Neural cell (in vitro differentiated cells): ENCODE measurements at regions not wholly inside any gene's neighbourhood (a gene's known extent, or its start where the extent isn't known, plus 50 kb on each side); places are given as distances from the start of the nearest gene placed in this dataset.

Experiments used
- H2AFZ ChIP-seq: fragments of 200-600, 300-800 bp; sonication (generic), shearing (Covaris generic); 2 replicates; pipeline ENCODE4 v1.6.0; 2014; ENCODE audit warnings: low read depth, mild to moderate bottlenecking, antibody characterized with exemption, low read length, moderate library complexity
- H3F3A ChIP-seq: fragments of 200-600 bp; shearing (Covaris generic); 2 replicates; pipeline ENCODE4 v1.6.1; 2016; ENCODE audit warnings: mild to moderate bottlenecking, moderate library complexity, mixed read lengths, antibody characterized with exemption, low read length; ENCODE audit not compliant: insufficient read depth, poor library complexity, severe bottlenecking
- H3K27ac ChIP-seq: fragments of 200-600, 300-800 bp; sonication (generic), shearing (Covaris generic); 2 replicates; pipeline ENCODE4 v1.5.1; 2014; ENCODE audit warnings: mild to moderate bottlenecking, low read length, moderate library complexity
- H3K27me3 ChIP-seq: fragments of 300-800, 200-600 bp; sonication (generic), shearing (Covaris generic); 2 replicates; pipeline ENCODE4 v1.6.0; 2014; ENCODE audit warnings: mild to moderate bottlenecking, low read depth, low read length, moderate library complexity; ENCODE audit not compliant: insufficient read depth
- H3K36me3 ChIP-seq: fragments of 300-800, 200-600 bp; sonication (generic), shearing (Covaris generic); 2 replicates; pipeline ENCODE4 v1.5.1; 2014; ENCODE audit warnings: mild to moderate bottlenecking, antibody characterized with exemption, low read length, moderate library complexity; ENCODE audit not compliant: insufficient read depth
- H3K4me2 ChIP-seq: fragments of 300-800, 200-600 bp; sonication (generic), shearing (Covaris generic); 2 replicates; pipeline ENCODE4 v1.6.0; 2014; ENCODE audit warnings: mild to moderate bottlenecking, low read length
- H3K4me3 ChIP-seq: fragments of 300-800, 200-600 bp; sonication (generic), shearing (Covaris generic); 2 replicates; pipeline ENCODE4 v1.5.1; 2014; ENCODE audit warnings: mild to moderate bottlenecking, low read length, moderate library complexity
- H3K79me2 ChIP-seq: fragments of 200-600 bp; shearing (Covaris generic); replicated peaks from 2 replicates; pipeline ENCODE4 v1.6.0; 2014; ENCODE audit warnings: mild to moderate bottlenecking, low read length, moderate library complexity; ENCODE audit not compliant: insufficient read depth
- H3K9ac ChIP-seq: fragments of 300-800, 200-600 bp; sonication (generic), shearing (Covaris generic); 2 replicates; pipeline ENCODE4 v1.6.1; 2016; ENCODE audit warnings: mild to moderate bottlenecking, low read length, mixed read lengths
- H3K9me2 ChIP-seq: fragments of 200-600 bp; shearing (Covaris generic); 2 replicates; pipeline ENCODE4 v1.6.1; 2016; ENCODE audit warnings: mild to moderate bottlenecking, low read length, mixed read lengths; ENCODE audit not compliant: insufficient read depth
- H3K9me3 ChIP-seq: fragments of 200-600, 300-800 bp; sonication (generic), shearing (Covaris generic); 2 replicates; pipeline ENCODE4 v1.6.1; 2016; ENCODE audit warnings: mild to moderate bottlenecking, mixed run types, low read length, moderate library complexity, mixed read lengths
- H4K20me1 ChIP-seq: fragments of 200-600 bp; shearing (Covaris generic); 2 replicates; pipeline ENCODE4 v1.6.1; 2016; ENCODE audit warnings: mild to moderate bottlenecking, mixed run types; ENCODE audit not compliant: insufficient read depth
- CTCF ChIP-seq: fragments of 450-650 bp; IDR thresholded peaks from 2 replicates; pipeline ENCODE4 v1.5.1; 2014; ENCODE audit warnings: antibody characterized with exemption, mild to moderate bottlenecking, moderate library complexity; ENCODE audit not compliant: poor library complexity, severe bottlenecking
- EP300 ChIP-seq: fragments of 450-650 bp; conservative IDR thresholded peaks from 2 replicates; pipeline ENCODE4 v1.6.1; 2014; ENCODE audit warnings: antibody characterized with exemption, mild to moderate bottlenecking, moderate library complexity; ENCODE audit not compliant: poor library complexity, severe bottlenecking
- EZH2 ChIP-seq: fragments of 200-600, 300-800 bp; shearing (Covaris generic), sonication (generic); IDR thresholded peaks from 2 replicates; pipeline ENCODE4 v1.6.1; 2014; ENCODE audit warnings: antibody characterized with exemption, low read length, borderline replicate concordance, mild to moderate bottlenecking; ENCODE audit not compliant: insufficient read depth, poor library complexity, severe bottlenecking
- MXI1 ChIP-seq: fragments of 450-650 bp; conservative IDR thresholded peaks from 2 replicates; pipeline ENCODE4 v1.6.1; 2014; ENCODE audit warnings: antibody characterized with exemption, mild to moderate bottlenecking; ENCODE audit not compliant: poor library complexity, severe bottlenecking
- POLR2AphosphoS5 ChIP-seq: IDR thresholded peaks from 2 replicates; pipeline ENCODE4 v1.6.1; 2012
- RAD21 ChIP-seq: fragments of 450-650 bp; conservative IDR thresholded peaks from 2 replicates; pipeline ENCODE4 v1.6.1; 2014; ENCODE audit warnings: antibody characterized with exemption, mild to moderate bottlenecking, moderate library complexity
- SMC3 ChIP-seq: fragments of 450-650 bp; conservative IDR thresholded peaks from 2 replicates; pipeline ENCODE4 v1.6.1; 2014; ENCODE audit warnings: antibody characterized with exemption, mild to moderate bottlenecking, moderate library complexity; ENCODE audit not compliant: poor library complexity
- TAF1 ChIP-seq: IDR thresholded peaks from 2 replicates; pipeline ENCODE4 v1.6.1; 2012; ENCODE audit warnings: low read depth
- TF ChIP-seq, protein P1 (sequence below): IDR thresholded peaks from 2 replicates; pipeline ENCODE4 v1.6.1; 2012; ENCODE audit warnings: borderline replicate concordance

DNA sequence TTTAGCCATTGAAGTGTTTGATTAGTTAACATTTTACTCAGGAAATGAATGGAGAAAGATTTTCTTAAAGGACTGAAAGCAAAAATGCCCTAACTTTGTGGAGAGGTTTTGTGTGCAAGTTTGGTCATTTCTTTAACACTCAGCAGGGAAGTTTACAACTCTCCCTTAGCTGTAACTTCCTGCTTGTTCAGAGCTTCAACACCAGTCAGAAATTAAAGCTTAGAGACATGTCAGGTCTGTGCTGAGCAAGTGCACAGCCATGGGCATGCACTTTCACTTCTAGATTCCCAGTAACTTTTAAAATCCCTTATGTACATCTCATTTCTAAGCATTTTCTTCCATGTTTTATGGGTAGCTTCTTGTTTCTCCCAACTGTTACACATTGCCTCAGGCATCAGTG is 326.0 kb downstream of the ACTRT1 start:
- H2AFZ ChIP-seq, result no peak overlapping the region
- no peaks in the 10 kb centered on the region for H3K79me2 ChIP-seq
- no peaks in the 10 kb centered on the region for H4K20me1 ChIP-seq
- H3K27ac ChIP-seq, result no peak overlapping the region
- H3K9me2 ChIP-seq, result no peaks in the 10 kb centered on the region
- H3K4me2 ChIP-seq, result no peak overlapping the region
- no peak for TF ChIP-seq POLR2AphosphoS5
- no peak for TF ChIP-seq SMC3
- TF ChIP-seq RAD21, result no peak
- no peak for TF ChIP-seq EZH2
- no peak for TF ChIP-seq TAF1
- TF ChIP-seq, protein P1, sequence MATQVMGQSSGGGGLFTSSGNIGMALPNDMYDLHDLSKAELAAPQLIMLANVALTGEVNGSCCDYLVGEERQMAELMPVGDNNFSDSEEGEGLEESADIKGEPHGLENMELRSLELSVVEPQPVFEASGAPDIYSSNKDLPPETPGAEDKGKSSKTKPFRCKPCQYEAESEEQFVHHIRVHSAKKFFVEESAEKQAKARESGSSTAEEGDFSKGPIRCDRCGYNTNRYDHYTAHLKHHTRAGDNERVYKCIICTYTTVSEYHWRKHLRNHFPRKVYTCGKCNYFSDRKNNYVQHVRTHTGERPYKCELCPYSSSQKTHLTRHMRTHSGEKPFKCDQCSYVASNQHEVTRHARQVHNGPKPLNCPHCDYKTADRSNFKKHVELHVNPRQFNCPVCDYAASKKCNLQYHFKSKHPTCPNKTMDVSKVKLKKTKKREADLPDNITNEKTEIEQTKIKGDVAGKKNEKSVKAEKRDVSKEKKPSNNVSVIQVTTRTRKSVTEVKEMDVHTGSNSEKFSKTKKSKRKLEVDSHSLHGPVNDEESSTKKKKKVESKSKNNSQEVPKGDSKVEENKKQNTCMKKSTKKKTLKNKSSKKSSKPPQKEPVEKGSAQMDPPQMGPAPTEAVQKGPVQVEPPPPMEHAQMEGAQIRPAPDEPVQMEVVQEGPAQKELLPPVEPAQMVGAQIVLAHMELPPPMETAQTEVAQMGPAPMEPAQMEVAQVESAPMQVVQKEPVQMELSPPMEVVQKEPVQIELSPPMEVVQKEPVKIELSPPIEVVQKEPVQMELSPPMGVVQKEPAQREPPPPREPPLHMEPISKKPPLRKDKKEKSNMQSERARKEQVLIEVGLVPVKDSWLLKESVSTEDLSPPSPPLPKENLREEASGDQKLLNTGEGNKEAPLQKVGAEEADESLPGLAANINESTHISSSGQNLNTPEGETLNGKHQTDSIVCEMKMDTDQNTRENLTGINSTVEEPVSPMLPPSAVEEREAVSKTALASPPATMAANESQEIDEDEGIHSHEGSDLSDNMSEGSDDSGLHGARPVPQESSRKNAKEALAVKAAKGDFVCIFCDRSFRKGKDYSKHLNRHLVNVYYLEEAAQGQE, result no peak
- no peak for TF ChIP-seq CTCF
- TF ChIP-seq MXI1, result no peak
- no peak for TF ChIP-seq EP300
- H3F3A ChIP-seq, result no peaks in the 10 kb centered on the region
- no peaks in the 10 kb centered on the region for H3K36me3 ChIP-seq
- H3K9ac ChIP-seq, result no peak overlapping the region
- no peaks in the 10 kb centered on the region for H3K9me3 ChIP-seq
- H3K27me3 ChIP-seq, result no peaks in the 10 kb centered on the region
- H3K4me3 ChIP-seq, result no peak overlapping the region

GRCh38 chrX:127708155-127708554 is 344.0 kb downstream of the ACTRT1 start:
- H3K9me2 ChIP-seq, result no peaks in the 10 kb centered on the region
- no peaks in the 10 kb centered on the region for H3K27me3 ChIP-seq
- H3K9ac ChIP-seq, result no peak overlapping the region
- no peak overlapping the region for H3K4me3 ChIP-seq
- H3K4me2 ChIP-seq, result no peak overlapping the region
- no peak overlapping the region for H3K27ac ChIP-seq
- no peak for TF ChIP-seq EZH2
- H2AFZ ChIP-seq, result no peak overlapping the region
- no peaks in the 10 kb centered on the region for H4K20me1 ChIP-seq
- H3K9me3 ChIP-seq, result no peaks in the 10 kb centered on the region
- H3K79me2 ChIP-seq, result no peaks in the 10 kb centered on the region
- H3F3A ChIP-seq, result no peaks in the 10 kb centered on the region
- H3K36me3 ChIP-seq, result no peaks in the 10 kb centered on the region

DNA sequence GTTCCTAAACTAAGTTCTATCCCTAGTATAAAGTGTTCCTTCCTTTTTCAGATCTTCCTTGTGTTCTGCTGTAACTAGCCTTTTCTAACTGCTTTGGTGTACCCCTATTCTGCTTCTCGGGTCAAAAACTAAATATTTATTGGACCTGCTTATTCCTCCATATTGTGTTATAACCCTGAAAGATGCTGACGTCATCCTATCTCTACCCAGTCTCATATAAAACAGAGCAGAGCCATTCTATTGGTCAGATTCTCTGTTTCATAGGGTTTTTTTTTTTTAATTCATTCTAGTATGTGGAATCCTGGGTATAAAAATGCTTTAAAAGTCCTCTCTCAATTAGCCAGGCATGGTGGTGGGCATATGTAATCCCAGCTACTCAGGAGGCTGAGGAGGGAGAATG is 349.7 kb downstream of the ACTRT1 start:
- Histone ChIP-seq H3K9me2 (no peaks in the 10 kb centered on the region), H3K9me3 (no peaks in the 10 kb centered on the region), H3K4me3 (no peak overlapping the region), H4K20me1 (no peaks in the 10 kb centered on the region), H3K36me3 (no peaks in the 10 kb centered on the region), H3K27ac (no peak overlapping the region), H3K4me2 (no peak overlapping the region), H3K79me2 (no peaks in the 10 kb centered on the region), H2AFZ (no peak overlapping the region), H3F3A (no peaks in the 10 kb centered on the region), H3K9ac (no peak overlapping the region), H3K27me3 (no peaks in the 10 kb centered on the region)
- no peak for TF ChIP-seq CTCF
- no peak for TF ChIP-seq EP300
- TF ChIP-seq RAD21, result no peak
- no peak for TF ChIP-seq EZH2
- TF ChIP-seq POLR2AphosphoS5, result no peak
- TF ChIP-seq, protein P1, result no peak
- no peak for TF ChIP-seq MXI1
- TF ChIP-seq TAF1, result no peak
- no peak for TF ChIP-seq SMC3
